ENCODE measurements at regions not wholly inside any gene's neighbourhood (a gene's known extent, or its start where the extent isn't known, plus 50 kb on each side); places are given as distances from the start of the nearest gene placed in this dataset.

DNA sequence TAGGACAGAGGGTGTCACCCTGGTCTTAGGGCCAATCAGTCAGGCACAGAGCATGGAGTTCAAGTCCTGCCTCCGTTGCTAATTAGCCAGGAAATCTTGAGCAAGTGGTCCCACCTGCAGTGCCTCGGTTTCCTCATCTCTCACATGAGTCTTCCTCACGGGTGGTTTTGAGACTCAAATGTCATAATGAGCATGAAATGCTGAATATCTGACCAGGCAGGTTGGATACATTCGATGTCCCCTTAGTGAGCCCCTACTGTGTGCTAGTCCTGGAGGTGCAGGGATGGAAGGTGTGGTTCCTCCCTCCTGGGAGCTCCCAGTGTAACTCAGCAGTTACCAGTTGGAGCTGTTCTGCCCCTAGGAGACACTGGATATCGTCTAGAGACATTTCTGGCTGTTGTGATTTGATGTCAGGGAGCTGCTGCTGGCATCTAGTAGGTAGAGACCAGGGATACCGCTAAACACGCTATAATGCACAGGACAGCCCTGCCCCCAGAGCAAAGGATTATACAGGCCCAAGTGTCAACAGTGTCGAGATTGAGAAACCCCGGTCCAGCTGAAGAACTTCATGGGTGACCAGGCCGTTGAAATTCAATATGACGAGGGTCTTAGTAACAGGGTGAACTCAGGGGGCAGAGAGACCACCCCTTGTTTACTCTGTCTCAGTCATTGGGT, 118.5 kb upstream of the TWIST2 start:
- Histone ChIP-seq H2AFZ (ENCODE audit: low read depth, low read length, severe bottlenecking) (no peak overlapping the region), H3K9me3 (ENCODE audit: insufficient read depth, low read length) (no peaks in the 10 kb centered on the region), H3K4me2 (ENCODE audit: low read depth, low read length, poor library complexity, severe bottlenecking) (no peak overlapping the region), H3K27ac (ENCODE audit: low read depth, low read length) (no peak overlapping the region), H3K79me2 (ENCODE audit: insufficient read depth, low read length) (no peaks in the 10 kb centered on the region), H3K4me3 (ENCODE audit: insufficient read depth, low read length, poor library complexity, severe bottlenecking) (no peak overlapping the region), H3K27me3 (ENCODE audit: low read length) (no peaks in the 10 kb centered on the region), H3K36me3 (ENCODE audit: low read length) (no peaks in the 10 kb centered on the region), H3K9ac (ENCODE audit: low read length) (no peak overlapping the region), H4K20me1 (ENCODE audit: low read depth, low read length) (no peaks in the 10 kb centered on the region), H3F3A (ENCODE audit: insufficient read depth) (no peaks in the 10 kb centered on the region), H3K9me2 (replicated peaks; ENCODE audit: insufficient read depth, low read length) (no peaks in the 10 kb centered on the region)
- no peak for TF ChIP-seq EZH2phosphoT487 (conservative IDR thresholded peaks at IDR 0.05; ENCODE audit: low read length)
- TF ChIP-seq, protein P1, sequence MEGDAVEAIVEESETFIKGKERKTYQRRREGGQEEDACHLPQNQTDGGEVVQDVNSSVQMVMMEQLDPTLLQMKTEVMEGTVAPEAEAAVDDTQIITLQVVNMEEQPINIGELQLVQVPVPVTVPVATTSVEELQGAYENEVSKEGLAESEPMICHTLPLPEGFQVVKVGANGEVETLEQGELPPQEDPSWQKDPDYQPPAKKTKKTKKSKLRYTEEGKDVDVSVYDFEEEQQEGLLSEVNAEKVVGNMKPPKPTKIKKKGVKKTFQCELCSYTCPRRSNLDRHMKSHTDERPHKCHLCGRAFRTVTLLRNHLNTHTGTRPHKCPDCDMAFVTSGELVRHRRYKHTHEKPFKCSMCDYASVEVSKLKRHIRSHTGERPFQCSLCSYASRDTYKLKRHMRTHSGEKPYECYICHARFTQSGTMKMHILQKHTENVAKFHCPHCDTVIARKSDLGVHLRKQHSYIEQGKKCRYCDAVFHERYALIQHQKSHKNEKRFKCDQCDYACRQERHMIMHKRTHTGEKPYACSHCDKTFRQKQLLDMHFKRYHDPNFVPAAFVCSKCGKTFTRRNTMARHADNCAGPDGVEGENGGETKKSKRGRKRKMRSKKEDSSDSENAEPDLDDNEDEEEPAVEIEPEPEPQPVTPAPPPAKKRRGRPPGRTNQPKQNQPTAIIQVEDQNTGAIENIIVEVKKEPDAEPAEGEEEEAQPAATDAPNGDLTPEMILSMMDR (IDR thresholded peaks at IDR 0.05; ENCODE audit: insufficient read depth, low read length, poor library complexity, severe bottlenecking) = no peak

DNA sequence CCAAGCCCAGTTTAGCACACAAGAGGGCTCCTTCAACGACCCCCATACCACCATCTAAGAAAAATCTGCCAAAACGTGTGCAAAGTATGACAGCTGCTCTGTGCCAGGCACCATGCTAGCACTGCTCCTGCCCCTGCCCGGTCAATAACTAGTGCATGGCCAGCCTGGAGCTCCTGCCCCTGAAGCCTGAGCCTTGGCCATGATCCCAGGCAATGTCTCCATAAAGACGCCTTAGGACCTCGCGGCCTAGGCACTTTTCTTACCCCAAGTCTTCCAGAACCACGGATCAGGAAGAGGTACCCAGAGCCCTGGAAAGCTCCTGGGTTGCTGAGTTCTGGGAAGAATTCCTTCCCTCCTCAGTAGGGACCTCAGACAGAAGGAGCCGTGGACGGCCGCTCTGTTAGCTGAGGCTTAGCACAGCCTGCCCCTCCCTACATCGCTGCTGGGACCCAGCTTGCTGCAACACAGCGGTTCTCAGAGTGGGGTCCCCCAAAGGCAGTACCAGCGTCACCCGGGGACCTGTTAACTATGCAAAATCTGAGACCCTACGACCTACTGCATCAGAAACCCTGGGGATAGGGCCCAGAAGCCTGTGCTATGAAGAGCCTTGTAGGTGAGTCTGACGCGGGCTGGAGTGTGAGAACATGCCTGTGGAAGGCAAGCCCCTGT, 117.8 kb upstream of the TWIST2 start:
- Histone ChIP-seq H4K20me1 (ENCODE audit: low read depth, low read length) (no peaks in the 10 kb centered on the region), H3K27ac (ENCODE audit: low read depth, low read length) (no peak overlapping the region), H3F3A (ENCODE audit: insufficient read depth) (no peaks in the 10 kb centered on the region), H3K27me3 (ENCODE audit: low read length) (no peaks in the 10 kb centered on the region), H3K9ac (ENCODE audit: low read length) (no peak overlapping the region), H3K9me3 (ENCODE audit: insufficient read depth, low read length) (no peaks in the 10 kb centered on the region), H3K4me3 (ENCODE audit: insufficient read depth, low read length, poor library complexity, severe bottlenecking) (no peak overlapping the region), H3K79me2 (ENCODE audit: insufficient read depth, low read length) (no peaks in the 10 kb centered on the region), H3K4me2 (ENCODE audit: low read depth, low read length, poor library complexity, severe bottlenecking) (no peak overlapping the region), H2AFZ (ENCODE audit: low read depth, low read length, severe bottlenecking) (no peak overlapping the region), H3K36me3 (ENCODE audit: low read length) (no peaks in the 10 kb centered on the region), H3K9me2 (replicated peaks; ENCODE audit: insufficient read depth, low read length) (no peaks in the 10 kb centered on the region)
- no peak for TF ChIP-seq EZH2phosphoT487 (conservative IDR thresholded peaks at IDR 0.05; ENCODE audit: low read length)
- TF ChIP-seq, protein P1 (IDR thresholded peaks at IDR 0.05; ENCODE audit: insufficient read depth, low read length, poor library complexity, severe bottlenecking) = no peak

DNA sequence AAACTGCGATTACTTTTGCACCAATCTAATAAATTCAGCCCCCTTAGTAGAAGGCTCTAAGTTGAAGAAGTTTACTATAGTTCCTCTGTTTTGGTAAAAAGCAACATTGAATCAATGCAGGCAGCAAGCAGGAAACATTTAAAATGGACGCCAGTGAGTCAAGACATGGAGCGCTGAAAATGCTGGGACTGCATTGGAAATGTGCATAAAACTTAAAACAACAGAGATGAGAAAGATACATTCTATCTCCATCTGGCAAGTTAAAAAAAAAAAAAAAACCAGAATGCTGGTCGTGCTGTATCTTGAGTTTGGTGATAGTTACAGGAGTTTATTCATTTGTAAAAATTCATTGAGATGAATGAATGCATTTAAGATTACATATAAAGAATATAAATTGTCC, 117.0 kb upstream of the TWIST2 start:
- Histone ChIP-seq H2AFZ (ENCODE audit: low read depth, low read length, severe bottlenecking) (no peak overlapping the region), H3K4me2 (ENCODE audit: low read depth, low read length, poor library complexity, severe bottlenecking) (no peak overlapping the region), H3K27ac (ENCODE audit: low read depth, low read length) (no peak overlapping the region), H3K9ac (ENCODE audit: low read length) (no peak overlapping the region), H3K9me2 (replicated peaks; ENCODE audit: insufficient read depth, low read length) (no peaks in the 10 kb centered on the region), H3K79me2 (ENCODE audit: insufficient read depth, low read length) (no peaks in the 10 kb centered on the region), H3K36me3 (ENCODE audit: low read length) (no peaks in the 10 kb centered on the region), H4K20me1 (ENCODE audit: low read depth, low read length) (no peaks in the 10 kb centered on the region), H3K27me3 (ENCODE audit: low read length) (no peaks in the 10 kb centered on the region), H3K9me3 (ENCODE audit: insufficient read depth, low read length) (no peaks in the 10 kb centered on the region), H3F3A (ENCODE audit: insufficient read depth) (no peaks in the 10 kb centered on the region), H3K4me3 (ENCODE audit: insufficient read depth, low read length, poor library complexity, severe bottlenecking) (no peak overlapping the region)
- TF ChIP-seq, protein P1 (IDR thresholded peaks at IDR 0.05; ENCODE audit: insufficient read depth, low read length, poor library complexity, severe bottlenecking) = no peak
- TF ChIP-seq EZH2phosphoT487 (conservative IDR thresholded peaks at IDR 0.05; ENCODE audit: low read length) = no peak
